MCF 10A (cell line): ENCODE measurements at regions not wholly inside any gene's neighbourhood (a gene's known extent, or its start where the extent isn't known, plus 50 kb on each side); places are given as distances from the start of the nearest gene placed in this dataset.
"Not testable (repeated sequence)": the region's sequence is repeated elsewhere in the genome, so short reads cannot be mapped to it uniquely, and the experiment has no call there.

Source experiments
- BruUV-seq: library from RNA; stranded (reverse); fragments of 400-500 nt; replicated peaks from 2 replicates; lab custom pipeline; 2021; lab: Mats Ljungman, UMichigan
- CTCF ChIA-PET: fragments of 300-600 bp; sonication (Branson Sonifier 250); formaldehyde crosslinking; extraction: SDS; loops from one replicate; lab custom pipeline; 2021; ENCODE audit warnings: antibody characterized with exemption, inconsistent platforms; lab: Yijun Ruan, JAX
- POLR2A ChIA-PET: fragments of 300-600, 350-650 bp; sonication (Branson Sonifier 250); formaldehyde crosslinking; extraction: SDS; loops from one replicate; lab custom pipeline; 2020; ENCODE audit warnings: antibody characterized with exemption, inconsistent platforms; lab: Yijun Ruan, JAX
- DNase-seq: peaks from one replicate; pipeline ENCODE4 v3.0.0-alpha.2; 2018; ENCODE audit not compliant: unreplicated experiment
- H3K27ac Mint-ChIP-seq: one replicate; pipeline ENCODE4 v1.8.0; 2022; ENCODE audit warnings: mild to moderate bottlenecking, low read depth, mixed read lengths; ENCODE audit not compliant: unreplicated experiment
- H3K27me3 Mint-ChIP-seq: one replicate; pipeline ENCODE4 v1.8.0; 2022; ENCODE audit warnings: mixed read lengths; ENCODE audit not compliant: insufficient read depth, unreplicated experiment
- H3K36me3 Mint-ChIP-seq: one replicate; pipeline ENCODE4 v1.8.0; 2022; ENCODE audit warnings: mild to moderate bottlenecking, moderate library complexity, mixed read lengths; ENCODE audit not compliant: insufficient read depth, unreplicated experiment
- H3K4me1 Mint-ChIP-seq: one replicate; pipeline ENCODE4 v1.8.0; 2022; ENCODE audit warnings: mixed read lengths; ENCODE audit not compliant: insufficient read depth, unreplicated experiment
- H3K4me3 Mint-ChIP-seq: one replicate; pipeline ENCODE4 v1.8.0; 2022; ENCODE audit warnings: mild to moderate bottlenecking, moderate library complexity, mixed read lengths; ENCODE audit not compliant: unreplicated experiment
- H3K9me3 Mint-ChIP-seq: one replicate; pipeline ENCODE4 v1.8.0; 2022; ENCODE audit warnings: mixed read lengths; ENCODE audit not compliant: unreplicated experiment
- intact Hi-C: fragments of 100-400 bp; cut with micrococcal nuclease; formaldehyde crosslinking; loops from 2 replicates; pipeline ENCODE4 v1.14.1; 2022
- TF ChIP-seq, protein P1 (sequence below): fragments of 200-600 bp; IDR thresholded peaks from one replicate; pipeline ENCODE4 v1.8.0; 2022; ENCODE audit warnings: antibody characterized with exemption, mild to moderate bottlenecking; ENCODE audit not compliant: unreplicated experiment

DNA sequence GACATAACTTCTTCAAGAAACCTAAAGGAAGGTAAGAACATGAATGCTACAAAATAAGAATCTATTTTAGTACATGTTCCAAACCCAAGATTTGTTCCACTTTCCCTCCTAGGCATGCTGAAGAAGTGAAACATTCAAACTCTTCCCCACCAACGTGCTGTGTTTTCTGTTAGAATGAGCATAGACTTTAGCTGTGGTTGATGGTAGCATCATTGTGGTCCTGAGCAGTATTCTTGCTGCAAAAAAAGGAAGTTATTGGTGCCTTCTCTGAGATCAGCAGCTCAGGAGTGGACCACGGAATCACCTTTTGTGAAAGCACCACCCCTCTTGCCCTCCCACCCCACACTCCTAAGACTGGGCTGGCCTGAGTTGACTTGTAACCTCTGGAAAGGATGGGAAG, 100.4 kb upstream of the POGK start:
- ChIA-PET CTCF (interaction anchor here (1.2 kb wide), 1 partner anchor 130 kb away, joined by 4 read pairs; no protein-coding TSS in a partner anchor), POLR2A (no interaction called here)
- Mint-ChIP-seq H3K4me1 (no peaks in the 10 kb centered on the region), H3K27ac (no peak overlapping the region), H3K9me3 (no peaks in the 10 kb centered on the region), H3K27me3 (no peaks in the 10 kb centered on the region), H3K36me3 (no peaks in the 10 kb centered on the region), H3K4me3 (no peak overlapping the region)
- TF ChIP-seq, protein P1, sequence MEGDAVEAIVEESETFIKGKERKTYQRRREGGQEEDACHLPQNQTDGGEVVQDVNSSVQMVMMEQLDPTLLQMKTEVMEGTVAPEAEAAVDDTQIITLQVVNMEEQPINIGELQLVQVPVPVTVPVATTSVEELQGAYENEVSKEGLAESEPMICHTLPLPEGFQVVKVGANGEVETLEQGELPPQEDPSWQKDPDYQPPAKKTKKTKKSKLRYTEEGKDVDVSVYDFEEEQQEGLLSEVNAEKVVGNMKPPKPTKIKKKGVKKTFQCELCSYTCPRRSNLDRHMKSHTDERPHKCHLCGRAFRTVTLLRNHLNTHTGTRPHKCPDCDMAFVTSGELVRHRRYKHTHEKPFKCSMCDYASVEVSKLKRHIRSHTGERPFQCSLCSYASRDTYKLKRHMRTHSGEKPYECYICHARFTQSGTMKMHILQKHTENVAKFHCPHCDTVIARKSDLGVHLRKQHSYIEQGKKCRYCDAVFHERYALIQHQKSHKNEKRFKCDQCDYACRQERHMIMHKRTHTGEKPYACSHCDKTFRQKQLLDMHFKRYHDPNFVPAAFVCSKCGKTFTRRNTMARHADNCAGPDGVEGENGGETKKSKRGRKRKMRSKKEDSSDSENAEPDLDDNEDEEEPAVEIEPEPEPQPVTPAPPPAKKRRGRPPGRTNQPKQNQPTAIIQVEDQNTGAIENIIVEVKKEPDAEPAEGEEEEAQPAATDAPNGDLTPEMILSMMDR = no peak
- BruUV-seq = no TSS peak
- intact Hi-C loops = loop anchor here (10.0 kb wide), 1 partner anchor 814 kb away; no protein-coding TSS in a partner anchor
- no peak for DNase-seq

DNA sequence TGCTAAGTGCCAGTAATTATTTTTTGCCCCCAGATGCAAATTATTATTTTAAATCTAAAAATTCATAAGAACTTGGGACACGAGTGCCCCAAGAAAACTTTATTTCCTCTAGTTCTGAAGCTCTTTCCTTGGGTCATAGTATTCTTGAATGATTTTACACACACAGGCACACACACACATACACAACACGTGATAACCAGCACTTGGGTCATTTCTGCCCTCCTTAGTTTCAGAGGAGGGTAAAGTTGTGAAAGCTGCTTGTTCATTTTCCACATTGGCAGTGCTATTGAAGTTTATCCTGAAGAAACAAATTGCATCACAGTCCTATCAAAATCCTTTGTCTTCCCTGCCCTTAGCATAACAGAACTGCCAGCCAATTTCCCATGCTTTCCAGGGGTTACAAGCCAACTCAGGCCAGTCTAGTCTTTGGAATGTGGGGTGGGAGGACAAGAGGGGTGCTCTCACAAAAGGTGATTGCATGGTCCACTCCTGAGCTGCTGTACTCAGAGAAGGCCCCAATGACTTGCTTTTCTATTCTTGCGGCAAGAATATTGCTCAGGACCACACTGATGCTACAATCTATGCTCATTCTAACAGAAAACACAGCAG, 98.5 kb upstream of the POGK start:
- DNase-seq = peak; percentile 49
- peaks cover 9% of the 10 kb centered on the region for H3K9me3 Mint-ChIP-seq
- H3K4me1 Mint-ChIP-seq = no peaks in the 10 kb centered on the region
- BruUV-seq = no TSS peak
- no peak overlapping the region for H3K27ac Mint-ChIP-seq
- H3K36me3 Mint-ChIP-seq = no peaks in the 10 kb centered on the region
- H3K27me3 Mint-ChIP-seq = no peaks in the 10 kb centered on the region
- ChIA-PET CTCF (interaction anchor here (0.5 to 0.9 kb wide), 4 partner anchors 10 to 869 kb away, joined by 3 to 4 read pairs (median 3); no protein-coding TSS in a partner anchor), POLR2A (no interaction called here)
- no peak overlapping the region for H3K4me3 Mint-ChIP-seq
- intact Hi-C loops = no loop called here
- TF ChIP-seq, protein P1 = no peak

DNA sequence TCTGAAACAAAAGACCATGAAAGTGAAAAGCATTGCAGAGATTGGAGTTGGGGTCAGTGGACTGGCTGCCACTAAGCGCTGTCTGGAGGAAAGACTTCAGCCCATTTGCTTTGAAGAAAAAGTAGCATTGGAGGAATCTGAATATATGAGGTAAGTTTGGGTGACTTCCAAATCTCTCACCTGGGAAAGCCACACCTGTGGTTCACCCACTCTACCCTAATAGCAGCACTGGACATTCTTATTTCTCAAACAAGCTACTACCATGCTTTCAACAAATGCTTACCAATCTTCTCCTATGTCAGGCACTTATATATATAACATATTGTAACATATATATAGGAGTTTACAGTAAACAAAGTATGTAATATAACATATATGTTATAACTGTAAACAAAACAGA, 76.0 kb upstream of the POGK start:
- H3K27ac Mint-ChIP-seq = no peak overlapping the region
- POLR2A ChIA-PET = no interaction called here
- H3K27me3 Mint-ChIP-seq = no peaks in the 10 kb centered on the region

DNA sequence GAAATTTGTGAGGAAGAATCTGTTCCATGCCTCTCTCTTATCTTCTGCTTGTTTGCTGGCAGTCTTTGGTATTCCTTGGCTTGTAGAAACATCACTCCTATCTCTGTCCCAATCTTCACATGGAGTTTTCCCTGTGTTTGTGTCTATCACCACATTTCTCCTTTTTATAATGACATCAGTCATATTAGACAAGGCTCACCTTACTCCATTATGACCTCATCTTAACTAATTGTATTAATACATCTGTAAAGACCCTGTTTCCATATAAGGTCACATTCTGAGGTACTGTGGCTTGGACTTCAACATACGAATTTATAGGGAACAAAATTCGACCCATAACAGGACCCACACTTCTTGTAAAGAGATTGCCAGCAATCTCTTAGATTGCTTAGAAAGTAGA, 72.3 kb upstream of the POGK start:
- Mint-ChIP-seq H3K9me3 (peaks cover 12% of the 10 kb centered on the region), H3K36me3 (no peaks in the 10 kb centered on the region), H3K27me3 (peaks cover 6% of the 10 kb centered on the region), H3K4me1 (no peaks in the 10 kb centered on the region), H3K4me3 (no peak overlapping the region), H3K27ac (no peak overlapping the region)
- TF ChIP-seq, protein P1 = no peak
- ChIA-PET CTCF (no interaction called here), POLR2A (no interaction called here)
- intact Hi-C loops = no loop called here
- BruUV-seq = no TSS peak
- no peak for DNase-seq

More for the DNA sequence above, 76.0 kb upstream of the POGK start:
- no TSS peak for BruUV-seq
- Mint-ChIP-seq H3K4me1 (no peaks in the 10 kb centered on the region), H3K9me3 (no peaks in the 10 kb centered on the region), H3K36me3 (no peaks in the 10 kb centered on the region), H3K4me3 (no peak overlapping the region)
- TF ChIP-seq, protein P1 = no peak
- no peak for DNase-seq
- CTCF ChIA-PET = no interaction called here
- intact Hi-C loops = no loop called here

DNA sequence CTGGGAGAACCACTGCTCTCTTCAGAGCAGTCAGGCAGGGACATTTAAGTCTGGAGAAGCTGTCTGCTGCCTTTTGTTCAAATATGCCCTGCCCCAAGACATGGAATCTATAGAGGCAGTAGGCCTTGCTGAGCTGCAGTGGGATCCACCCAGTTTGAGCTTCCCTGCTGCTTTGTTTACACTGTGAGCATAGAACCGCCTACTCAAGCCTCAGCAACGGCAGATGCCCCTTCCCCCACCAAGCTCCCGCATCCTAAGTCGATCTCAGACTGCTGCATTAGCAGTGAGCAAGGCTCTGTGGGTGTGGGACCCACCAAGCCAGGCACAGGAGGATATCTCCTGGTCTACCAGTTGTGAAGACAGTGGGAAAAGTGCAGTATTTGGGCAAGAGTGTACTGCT, 54.6 kb upstream of the POGK start:
- CTCF ChIA-PET = interaction anchor here (0.7 to 1.3 kb wide), 3 partner anchors 30 to 274 kb away, joined by 4 to 5 read pairs (median 4); no protein-coding TSS in a partner anchor
- peaks cover 12% of the 10 kb centered on the region for H3K27me3 Mint-ChIP-seq
- DNase-seq, BruUV-seq, intact Hi-C loops, POLR2A ChIA-PET, H3K36me3 Mint-ChIP-seq, H3K4me1 Mint-ChIP-seq, H3K4me3 Mint-ChIP-seq, H3K27ac Mint-ChIP-seq, H3K9me3 Mint-ChIP-seq: not testable (repeated sequence)
